ENCODE measurements at regions not wholly inside any gene's neighbourhood (a gene's known extent, or its start where the extent isn't known, plus 50 kb on each side); places are given as distances from the start of the nearest gene placed in this dataset.
A peak's percentile ranks its signal among the peaks of the same experiment; 100 is the strongest.

DNA sequence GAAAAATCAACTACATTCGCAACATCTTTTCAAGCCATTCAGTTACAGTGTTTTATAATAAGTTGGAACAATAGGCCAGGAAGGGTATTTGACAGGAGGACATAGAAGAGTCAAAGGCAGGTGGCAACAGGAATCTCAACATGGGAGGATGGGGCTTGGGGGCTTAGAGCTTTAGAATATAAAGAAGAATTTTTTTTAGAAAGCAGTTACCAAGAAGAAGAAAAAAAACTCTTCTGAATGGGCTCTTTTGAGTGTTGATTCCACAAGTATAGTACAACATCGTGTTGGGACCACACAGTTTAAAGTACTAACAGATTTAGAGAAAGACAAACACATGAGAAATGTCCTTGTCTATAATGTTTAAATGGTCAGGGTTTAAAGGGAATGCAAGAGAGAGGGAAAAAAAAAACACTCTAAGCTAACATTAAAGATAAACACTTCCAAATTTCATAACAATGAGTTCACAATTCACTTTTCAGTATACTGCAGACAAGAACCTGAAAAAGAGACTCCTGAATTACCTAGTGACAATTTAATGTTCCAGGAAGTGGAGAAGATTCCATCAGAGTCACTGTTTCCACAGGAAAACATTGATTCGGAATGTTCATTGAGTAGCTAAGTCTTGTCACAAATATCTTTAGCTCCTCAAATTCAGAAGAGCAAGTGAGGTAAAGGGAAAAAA is 282.3 kb downstream of the DEPDC1B start (continued):
- TF ChIP-seq ZNF17 (CRISPR knock-in tag; IDR thresholded peaks at IDR 0.05) = no peak
- no peak for TF ChIP-seq NPAS2 (CRISPR knock-in tag; IDR thresholded peaks at IDR 0.05; ENCODE audit: borderline replicate concordance)
- peak; percentile 70 for TF ChIP-seq PITX1 (CRISPR knock-in tag; IDR thresholded peaks at IDR 0.05)
- peak; percentile 98 for TF ChIP-seq NCOA2 (CRISPR knock-in tag; IDR thresholded peaks at IDR 0.05)
- TF ChIP-seq NCOA1 (CRISPR knock-in tag; IDR thresholded peaks at IDR 0.05) = no peak
- TF ChIP-seq IRF1 (CRISPR knock-in tag; IDR thresholded peaks at IDR 0.05; ENCODE audit: low read depth) = no peak
- no peak for TF ChIP-seq KMT2B (CRISPR knock-in tag; IDR thresholded peaks at IDR 0.05)
- TF ChIP-seq, protein P1, sequence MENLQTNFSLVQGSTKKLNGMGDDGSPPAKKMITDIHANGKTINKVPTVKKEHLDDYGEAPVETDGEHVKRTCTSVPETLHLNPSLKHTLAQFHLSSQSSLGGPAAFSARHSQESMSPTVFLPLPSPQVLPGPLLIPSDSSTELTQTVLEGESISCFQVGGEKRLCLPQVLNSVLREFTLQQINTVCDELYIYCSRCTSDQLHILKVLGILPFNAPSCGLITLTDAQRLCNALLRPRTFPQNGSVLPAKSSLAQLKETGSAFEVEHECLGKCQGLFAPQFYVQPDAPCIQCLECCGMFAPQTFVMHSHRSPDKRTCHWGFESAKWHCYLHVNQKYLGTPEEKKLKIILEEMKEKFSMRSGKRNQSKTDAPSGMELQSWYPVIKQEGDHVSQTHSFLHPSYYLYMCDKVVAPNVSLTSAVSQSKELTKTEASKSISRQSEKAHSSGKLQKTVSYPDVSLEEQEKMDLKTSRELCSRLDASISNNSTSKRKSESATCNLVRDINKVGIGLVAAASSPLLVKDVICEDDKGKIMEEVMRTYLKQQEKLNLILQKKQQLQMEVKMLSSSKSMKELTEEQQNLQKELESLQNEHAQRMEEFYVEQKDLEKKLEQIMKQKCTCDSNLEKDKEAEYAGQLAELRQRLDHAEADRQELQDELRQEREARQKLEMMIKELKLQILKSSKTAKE (CRISPR knock-in tag; IDR thresholded peaks at IDR 0.05; ENCODE audit: borderline replicate concordance) = no peak
- TF ChIP-seq, protein P2, sequence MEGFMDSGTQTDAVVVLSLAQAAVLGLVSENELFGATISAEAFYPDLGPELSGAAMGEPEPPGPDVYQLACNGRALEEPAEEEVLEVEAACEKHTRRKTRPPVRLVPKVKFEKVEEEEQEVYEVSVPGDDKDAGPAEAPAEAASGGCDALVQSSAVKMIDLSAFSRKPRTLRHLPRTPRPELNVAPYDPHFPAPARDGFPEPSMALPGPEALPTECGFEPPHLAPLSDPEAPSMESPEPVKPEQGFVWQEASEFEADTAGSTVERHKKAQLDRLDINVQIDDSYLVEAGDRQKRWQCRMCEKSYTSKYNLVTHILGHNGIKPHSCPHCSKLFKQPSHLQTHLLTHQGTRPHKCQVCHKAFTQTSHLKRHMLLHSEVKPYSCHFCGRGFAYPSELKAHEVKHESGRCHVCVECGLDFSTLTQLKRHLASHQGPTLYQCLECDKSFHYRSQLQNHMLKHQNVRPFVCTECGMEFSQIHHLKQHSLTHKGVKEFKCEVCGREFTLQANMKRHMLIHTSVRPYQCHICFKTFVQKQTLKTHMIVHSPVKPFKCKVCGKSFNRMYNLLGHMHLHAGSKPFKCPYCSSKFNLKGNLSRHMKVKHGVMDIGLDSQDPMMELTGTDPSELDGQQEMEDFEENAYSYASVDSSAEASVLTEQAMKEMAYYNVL (CRISPR knock-in tag; IDR thresholded peaks at IDR 0.05; ENCODE audit: borderline replicate concordance) = peak; percentile 59; the same call in 1 of the 2 replicates
- peak; percentile 83 for TF ChIP-seq NR2F6 (IDR thresholded peaks at IDR 0.05)
- TF ChIP-seq NR2F6 (CRISPR knock-in tag; IDR thresholded peaks at IDR 0.05) = peak; percentile 71
- peak; percentile 92 for TF ChIP-seq HDAC2 (CRISPR knock-in tag; IDR thresholded peaks at IDR 0.05)
- TF ChIP-seq, protein P3, sequence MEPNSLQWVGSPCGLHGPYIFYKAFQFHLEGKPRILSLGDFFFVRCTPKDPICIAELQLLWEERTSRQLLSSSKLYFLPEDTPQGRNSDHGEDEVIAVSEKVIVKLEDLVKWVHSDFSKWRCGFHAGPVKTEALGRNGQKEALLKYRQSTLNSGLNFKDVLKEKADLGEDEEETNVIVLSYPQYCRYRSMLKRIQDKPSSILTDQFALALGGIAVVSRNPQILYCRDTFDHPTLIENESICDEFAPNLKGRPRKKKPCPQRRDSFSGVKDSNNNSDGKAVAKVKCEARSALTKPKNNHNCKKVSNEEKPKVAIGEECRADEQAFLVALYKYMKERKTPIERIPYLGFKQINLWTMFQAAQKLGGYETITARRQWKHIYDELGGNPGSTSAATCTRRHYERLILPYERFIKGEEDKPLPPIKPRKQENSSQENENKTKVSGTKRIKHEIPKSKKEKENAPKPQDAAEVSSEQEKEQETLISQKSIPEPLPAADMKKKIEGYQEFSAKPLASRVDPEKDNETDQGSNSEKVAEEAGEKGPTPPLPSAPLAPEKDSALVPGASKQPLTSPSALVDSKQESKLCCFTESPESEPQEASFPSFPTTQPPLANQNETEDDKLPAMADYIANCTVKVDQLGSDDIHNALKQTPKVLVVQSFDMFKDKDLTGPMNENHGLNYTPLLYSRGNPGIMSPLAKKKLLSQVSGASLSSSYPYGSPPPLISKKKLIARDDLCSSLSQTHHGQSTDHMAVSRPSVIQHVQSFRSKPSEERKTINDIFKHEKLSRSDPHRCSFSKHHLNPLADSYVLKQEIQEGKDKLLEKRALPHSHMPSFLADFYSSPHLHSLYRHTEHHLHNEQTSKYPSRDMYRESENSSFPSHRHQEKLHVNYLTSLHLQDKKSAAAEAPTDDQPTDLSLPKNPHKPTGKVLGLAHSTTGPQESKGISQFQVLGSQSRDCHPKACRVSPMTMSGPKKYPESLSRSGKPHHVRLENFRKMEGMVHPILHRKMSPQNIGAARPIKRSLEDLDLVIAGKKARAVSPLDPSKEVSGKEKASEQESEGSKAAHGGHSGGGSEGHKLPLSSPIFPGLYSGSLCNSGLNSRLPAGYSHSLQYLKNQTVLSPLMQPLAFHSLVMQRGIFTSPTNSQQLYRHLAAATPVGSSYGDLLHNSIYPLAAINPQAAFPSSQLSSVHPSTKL (CRISPR knock-in tag; IDR thresholded peaks at IDR 0.05) = peak; percentile 92
- TF ChIP-seq ELF1 (CRISPR knock-in tag; IDR thresholded peaks at IDR 0.05) = peak; percentile 73
- peak; percentile 99 for TF ChIP-seq ZNF362 (CRISPR knock-in tag; IDR thresholded peaks at IDR 0.05; ENCODE audit: borderline replicate concordance)
- no peak for TF ChIP-seq ZNF580 (CRISPR knock-in tag; IDR thresholded peaks at IDR 0.05; ENCODE audit: borderline replicate concordance, low read depth)
- TF ChIP-seq TFDP2 (CRISPR knock-in tag; IDR thresholded peaks at IDR 0.05) = 0 out of 2 replicates have a peak, but pooled peaks have one; percentile 16
- TF ChIP-seq ZFAT (CRISPR knock-in tag; conservative IDR thresholded peaks at IDR 0.05) = no peak
